IPS-NIHi7 (cell line): ENCODE measurements at regions not wholly inside any gene's neighbourhood (a gene's known extent, or its start where the extent isn't known, plus 50 kb on each side); places are given as distances from the start of the nearest gene placed in this dataset.

Experiments used
- DNase-seq: peaks from one replicate; pipeline ENCODE4 v3.0.0; 2012; ENCODE audit warnings: mixed read lengths; ENCODE audit errors: extremely low spot score

DNA sequence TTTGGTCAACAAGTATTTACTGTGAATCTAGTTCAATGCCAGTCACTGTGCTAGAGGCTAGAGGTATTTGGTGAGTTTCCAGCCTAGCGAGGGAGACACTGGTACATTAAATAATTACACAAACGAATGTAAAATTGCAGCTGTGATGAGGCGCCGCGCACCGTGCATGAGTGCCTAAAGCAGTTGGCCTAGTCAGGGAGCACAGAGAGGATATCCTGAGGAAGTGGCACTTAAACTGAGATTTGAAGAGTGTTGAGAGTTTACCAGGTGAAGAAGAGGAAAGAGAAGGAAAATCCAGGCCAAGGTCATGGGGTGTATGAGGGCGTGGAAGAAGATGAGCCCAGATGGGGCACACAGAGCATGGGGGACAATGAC is 157.6 kb upstream of the NDUFV2 start:
- no peak for DNase-seq

DNA sequence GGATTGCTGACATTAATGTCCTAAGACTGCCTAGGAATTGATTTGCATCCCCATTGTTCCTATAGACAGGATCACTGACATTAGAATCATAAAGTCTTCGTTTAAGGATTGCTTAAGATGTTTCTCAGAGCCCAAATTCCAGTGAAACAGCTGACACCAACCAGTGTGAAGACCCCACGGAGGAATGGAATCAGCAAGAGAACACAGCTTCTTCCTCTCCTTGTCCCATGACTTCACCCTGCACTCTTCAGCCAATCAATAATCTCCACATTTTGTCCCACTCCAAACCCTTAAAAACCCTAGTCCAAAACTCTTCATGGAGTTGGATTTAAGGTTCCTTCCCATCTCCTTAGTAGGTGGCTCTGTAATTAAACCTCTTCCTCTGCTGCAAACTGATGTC is 157.0 kb upstream of the NDUFV2 start:
- DNase-seq = no peak

DNA sequence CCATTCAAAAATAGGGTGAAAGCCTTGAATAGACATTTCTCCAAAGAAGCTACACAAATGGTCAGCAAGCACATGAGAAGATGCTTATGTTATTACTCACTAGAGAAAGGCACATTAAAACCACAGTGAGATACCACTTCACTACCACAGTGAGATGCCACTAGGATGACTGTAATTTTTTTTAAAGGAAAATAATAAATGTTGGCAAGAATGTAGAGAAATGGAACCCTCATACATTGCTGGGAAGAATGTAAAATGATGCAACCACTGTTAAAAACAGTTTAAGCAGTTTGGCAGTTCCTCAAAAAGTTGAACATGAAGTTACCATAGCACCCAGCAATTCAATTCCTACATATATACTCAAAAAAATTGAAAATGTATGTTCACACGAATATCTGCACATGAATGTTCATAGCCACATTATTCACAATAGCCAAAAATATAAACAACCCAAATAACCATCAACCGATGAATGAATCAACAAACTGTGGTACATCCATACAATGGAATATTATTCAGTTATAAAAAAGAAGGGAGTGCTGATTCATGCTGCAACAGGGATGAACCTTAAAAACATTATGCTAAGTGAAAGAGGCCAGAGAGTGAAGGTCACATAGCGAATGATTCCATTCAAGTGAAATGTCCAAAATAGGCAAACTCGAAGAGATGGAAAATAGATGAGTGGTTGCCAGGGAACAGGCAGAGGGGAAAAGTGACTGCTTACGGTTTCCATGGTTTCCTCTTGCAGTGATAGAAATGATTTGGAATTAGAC is 156.2 kb upstream of the NDUFV2 start:
- DNase-seq = no peak

DNA sequence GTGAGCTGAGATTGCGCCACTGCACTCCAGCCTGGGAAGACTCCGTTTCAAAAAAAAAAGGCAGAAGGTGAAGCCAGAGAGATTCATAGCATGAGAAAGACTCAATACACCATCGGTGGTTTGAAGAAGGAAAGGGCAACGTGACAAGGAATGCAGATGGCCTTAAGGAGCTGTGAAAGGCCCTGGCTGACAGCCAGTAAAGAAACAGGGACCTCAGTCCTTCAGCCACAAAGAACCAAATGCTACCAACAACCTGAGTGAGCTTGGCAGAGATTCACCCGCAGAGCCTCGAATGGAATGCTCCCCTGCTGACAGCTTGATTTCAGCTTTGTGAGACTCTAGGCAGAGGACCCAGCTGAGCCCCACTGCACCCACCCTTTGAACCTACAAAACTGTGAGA is 154.9 kb upstream of the NDUFV2 start:
- DNase-seq = no peak

DNA sequence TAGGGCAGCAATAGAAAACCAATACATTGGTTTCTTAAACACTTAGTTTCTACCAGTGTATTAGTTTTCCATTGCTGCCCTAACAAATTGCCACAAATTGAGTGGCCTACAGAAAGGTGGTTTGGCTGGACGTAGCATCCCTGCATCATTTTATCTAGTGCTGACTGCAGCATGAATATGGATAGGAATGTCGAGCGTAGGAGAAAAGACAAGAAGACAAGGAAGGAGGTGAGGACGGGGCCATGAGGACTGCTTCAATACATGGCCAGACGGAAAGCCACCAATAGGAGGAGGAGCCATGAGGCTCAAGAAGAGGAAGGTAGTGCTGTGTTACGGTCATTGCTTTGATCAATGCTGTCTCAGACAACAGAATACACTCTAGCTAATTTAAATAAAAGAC is 154.5 kb upstream of the NDUFV2 start:
- no peak for DNase-seq

DNA sequence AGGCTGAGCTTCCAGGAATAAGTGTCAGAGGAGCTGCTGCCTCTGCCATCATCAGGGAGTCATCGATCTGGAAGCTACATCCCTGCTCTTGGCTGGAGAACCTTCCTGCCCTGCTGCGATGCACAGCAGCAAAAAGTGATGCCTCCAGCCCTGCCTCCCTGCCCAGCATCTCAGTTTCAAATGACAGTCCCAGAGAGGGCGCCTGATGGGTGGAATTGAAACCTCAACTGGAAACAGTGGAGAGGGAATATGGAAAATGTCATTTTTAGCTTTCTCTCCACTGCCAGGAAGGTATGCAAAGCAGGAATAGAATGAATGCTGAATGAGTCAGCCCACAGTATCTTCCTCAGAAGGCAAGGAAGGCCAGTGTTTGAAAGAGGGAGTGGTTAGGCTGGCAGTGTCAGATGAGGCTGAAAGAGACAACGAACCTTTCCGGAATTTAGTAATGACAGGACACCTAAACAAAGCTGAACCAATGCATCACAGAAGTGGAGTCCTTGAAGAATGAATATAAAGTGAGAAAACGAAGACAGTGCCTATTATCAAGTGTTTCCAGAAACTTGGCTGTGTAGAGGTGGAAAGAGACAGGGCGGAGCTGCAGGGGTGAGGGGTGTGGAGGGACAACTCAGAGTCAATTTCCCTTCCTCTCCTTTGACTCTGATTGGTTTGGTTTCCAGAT is 153.9 kb upstream of the NDUFV2 start:
- peak; percentile 49 for DNase-seq

DNA sequence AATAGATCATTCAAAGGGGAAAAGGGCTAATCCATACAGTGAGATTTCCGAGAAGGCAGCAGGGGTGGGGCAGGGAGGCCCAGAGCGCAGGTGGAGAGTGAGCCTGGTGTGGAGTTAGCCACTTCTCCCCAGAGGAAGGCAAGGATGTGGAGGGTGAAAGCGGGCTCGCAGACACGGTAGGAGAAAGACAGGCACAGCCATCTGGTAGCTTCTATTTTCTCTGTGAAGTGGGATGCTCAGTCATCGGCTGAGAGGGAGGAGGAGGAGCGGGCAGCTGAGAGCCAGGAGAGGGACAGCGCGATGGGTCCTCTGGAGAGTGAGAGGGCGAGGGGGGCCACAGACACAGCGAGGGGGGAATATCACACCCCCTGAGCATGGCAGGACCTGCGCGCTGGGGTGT is 153.3 kb upstream of the NDUFV2 start:
- no peak for DNase-seq

DNA sequence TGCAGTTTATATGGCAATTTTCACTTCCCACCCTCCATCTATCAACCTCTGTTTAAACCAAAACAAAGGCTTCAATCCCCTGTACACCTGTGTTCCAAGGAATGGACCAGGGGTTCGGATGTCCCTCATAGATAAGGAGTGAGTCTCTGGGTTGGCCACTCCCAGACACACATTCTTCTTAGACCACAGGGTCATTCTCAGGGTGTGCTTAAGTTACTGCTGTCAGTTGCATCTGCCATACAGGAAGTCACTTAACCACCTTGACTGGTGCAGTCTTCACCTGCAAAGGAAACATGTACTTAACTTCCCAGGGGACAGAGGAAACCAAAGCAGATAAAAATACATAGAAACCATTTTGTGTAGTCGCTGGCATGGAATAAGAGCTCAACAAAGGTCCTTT is 151.0 kb upstream of the NDUFV2 start:
- DNase-seq = no peak

DNA sequence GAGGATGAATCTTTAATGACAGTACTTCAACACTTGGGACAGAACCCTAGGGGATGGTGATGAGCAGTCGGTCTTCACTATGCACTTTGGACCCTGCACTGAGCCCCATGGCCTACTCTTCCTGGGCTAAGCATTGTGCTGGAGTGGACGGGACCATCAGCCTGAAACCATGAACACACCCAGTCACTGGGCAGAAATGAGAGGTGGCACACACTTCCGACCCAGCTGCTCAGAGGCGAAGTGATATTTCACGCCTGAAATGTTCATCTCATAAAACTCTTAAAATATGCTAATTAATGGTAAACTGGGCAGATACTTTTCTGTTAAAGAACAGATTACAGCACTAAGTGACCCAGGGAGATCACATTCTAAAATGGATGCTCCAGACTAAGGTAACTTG is 150.3 kb upstream of the NDUFV2 start:
- DNase-seq = no peak

DNA sequence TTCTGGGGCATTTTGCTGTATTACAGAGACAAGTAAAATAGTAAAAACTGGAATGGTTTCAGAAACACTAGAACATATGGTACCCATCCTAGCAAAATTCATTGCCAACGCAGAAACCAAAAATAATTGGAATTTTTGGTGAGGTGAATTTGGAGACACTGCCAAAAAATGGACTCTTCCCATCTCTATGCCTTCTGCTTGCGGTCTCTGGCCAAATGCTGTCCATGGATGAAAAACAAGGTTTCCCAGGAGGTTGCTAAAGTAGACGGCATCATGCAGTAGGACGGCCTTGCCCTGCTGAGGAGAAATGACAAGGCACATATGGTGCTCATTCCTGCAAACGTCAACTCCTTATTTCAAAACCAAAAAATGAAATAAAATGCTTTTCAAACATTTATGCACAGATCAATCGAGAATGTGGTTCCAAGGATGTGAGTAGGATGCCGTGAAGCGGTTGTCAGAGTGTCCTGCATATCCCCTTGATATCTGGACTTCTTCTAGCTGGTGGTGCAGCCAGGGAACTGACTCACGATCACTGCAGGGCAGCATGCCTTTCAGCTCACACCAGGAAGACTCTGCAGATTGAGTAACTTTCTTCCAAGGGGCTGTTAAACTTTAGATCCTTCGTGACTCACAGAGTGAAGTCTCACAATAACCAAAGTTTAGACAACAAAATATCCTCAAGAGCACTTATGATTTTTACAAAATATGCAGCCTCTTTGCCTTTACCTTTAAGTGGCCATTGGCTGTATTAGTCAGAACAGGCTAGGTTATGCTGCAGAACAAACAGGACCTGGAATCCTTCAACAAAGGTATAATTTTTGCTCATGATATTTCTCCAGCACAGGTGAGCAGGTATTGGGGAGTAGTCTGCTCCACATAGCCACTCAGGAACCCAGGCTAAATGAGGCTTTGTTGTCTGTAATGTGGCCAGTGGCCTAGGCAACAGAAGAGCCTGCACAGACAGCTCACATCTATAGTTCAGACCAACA is 149.4 kb upstream of the NDUFV2 start:
- DNase-seq = no peak

DNA sequence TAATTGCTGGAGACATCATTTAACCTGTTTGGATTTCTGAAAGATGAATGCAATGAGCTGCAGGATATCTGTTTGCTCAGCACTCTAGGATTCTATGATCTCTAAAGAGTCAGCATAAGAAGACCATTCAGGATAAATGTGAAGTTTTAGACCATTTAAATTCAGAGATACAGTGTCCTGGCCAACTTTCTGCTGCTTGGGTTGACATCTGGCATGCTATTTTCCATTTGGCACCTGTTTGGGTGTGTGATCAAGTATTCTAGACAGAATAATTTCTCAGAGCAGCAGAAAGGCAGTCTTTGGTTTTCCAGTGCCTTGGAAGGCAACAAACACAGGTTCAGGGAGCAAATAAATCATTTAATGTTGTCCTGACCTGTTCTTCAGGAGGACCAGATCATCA is 144.8 kb upstream of the NDUFV2 start:
- no peak for DNase-seq

DNA sequence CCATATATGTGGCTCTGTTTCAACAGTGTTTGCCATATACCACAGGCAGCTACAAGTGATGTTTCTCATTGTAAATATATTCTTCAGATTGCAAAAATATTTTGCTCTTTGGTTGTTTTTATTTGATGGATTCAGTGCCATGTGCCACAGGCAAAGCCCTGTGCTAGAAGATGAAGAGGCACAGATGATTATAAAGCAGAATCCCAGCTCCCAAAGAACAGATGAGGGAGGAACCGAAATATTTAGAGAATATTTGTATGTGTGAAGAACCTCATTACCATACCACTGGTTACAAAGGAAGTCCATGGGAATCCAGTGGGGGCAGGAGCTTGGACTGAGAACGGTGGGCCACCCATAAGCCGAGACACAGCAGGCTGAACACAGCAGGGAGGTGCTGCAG is 143.8 kb upstream of the NDUFV2 start:
- DNase-seq = no peak

DNA sequence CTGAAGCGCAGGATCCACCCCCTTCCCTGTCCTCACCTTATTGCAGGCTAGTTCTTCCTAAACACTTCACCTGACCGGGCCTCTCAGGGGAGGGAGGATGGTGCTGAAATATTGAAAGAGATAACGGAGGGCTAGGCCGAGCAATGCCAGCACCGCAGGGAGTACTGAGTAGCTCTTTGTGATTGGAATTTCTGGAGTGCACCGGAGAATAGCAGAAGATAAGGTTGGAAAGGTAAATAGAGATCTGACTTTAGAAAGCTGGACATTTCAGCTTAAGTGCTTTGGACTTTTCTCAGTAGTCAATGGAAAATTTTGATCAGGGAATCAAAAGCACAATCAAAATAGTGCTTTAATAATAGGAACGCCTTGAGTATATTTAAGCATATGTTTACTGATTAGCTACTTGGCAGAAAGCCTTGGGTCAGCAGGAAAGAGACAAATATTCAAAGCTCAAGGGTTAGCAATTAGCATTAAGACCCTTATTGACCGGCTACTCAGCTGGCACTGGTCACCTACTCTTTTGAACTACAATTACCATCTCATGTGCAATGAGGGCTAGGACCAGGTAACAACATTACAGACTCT is 142.9 kb upstream of the NDUFV2 start:
- DNase-seq = peak; percentile 51

DNA sequence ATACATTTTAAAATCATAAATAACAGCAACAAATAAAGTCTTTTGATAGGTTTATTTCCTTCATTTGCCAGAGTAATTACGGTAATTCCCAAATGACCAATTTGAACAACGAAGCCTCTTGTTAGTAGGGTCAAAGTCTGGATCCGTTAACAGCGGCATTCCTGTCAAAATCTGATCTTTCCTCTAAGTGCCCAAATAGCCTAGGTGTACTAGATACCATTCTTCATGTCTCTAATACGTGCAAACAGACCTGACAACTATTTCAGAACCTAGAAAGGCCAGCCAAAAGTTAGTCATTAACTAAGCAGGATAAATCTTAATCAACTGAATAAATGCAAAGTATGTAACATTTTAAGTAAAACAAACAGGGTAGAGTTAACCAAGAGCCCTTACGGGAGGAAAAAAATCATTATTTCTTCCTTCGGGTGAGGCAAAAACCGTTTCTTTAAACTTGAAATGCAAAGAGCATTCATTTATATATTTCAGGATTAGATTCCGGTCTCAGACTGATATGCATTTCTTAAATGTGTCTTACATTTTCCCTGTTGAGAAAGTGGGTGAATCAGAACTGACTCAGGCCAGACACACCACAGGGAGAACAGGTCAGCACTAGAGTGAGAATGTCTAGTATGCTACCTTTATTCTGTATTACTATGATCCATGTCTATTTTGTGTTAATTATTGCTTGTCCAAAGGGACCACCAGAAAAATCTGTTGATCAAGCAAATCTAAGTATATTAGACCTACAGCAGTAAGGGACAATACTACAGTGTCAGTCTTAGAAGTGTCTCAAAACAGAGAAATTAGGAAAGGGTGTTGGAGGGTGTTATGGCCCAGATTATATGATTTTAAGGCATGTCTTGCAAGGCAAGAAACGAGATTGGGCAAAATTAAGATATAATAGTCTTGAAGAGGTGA is 141.5 kb upstream of the NDUFV2 start:
- DNase-seq = no peak

DNA sequence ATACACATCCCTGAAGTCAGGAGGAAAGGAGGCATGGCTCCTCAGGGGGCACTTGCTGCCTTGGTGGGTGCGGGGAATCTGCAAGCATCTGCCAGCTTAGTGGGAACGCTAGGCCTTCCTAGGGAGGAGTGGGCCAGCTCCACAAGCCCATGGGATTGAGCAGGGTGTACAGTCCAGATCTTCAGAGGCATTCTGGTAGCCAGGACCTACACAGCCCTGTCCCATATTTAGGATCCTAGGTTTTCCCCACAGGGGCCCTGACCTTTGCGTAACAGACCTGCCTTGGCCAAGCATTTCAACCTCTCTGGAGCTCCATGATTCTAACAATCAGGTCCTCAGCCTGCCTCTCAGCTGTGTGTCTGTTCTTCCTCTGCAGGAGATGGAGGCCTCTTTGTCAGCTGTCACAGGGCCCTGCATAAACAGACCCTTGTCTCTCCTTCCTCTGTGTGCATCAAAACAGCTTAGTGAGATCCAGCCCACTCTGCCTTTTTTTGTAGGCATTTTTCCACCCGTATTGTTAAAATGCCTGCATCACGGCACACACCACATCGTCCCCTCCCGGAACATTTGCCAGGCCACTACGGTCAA is 140.2 kb upstream of the NDUFV2 start:
- DNase-seq = no peak

DNA sequence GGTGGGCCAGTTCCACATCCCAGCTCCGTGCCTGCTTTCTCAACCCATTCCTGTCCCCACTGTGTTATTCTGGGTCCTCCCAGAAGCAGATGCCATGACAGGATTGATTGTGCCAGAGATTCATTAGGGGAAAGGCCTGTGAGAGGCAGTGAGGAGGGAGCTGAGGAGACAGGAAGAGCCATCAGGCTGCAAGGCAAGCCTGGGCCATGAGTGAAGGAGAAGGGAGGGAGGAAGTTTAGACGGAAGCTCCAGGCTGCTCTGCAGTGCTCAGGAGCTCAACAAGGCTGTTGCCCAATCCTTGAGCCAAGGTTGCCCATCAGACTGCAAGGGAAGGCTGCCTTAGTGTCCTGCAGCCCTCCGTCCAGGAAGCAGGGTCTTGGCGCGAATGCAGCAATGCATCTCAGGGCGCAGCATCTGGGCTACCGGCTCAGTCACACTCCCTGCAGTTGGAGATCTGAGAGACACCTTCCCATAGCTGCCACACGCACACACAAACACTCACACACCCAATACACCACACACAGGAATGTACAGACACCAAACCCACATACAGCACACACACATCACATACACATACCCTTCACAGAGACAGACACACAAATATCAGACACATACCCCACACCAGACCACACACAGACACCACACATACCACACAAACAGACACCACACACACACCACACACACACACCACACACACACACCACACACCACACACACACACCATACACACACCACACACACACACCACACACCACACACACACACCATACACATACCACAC is 139.5 kb upstream of the NDUFV2 start:
- DNase-seq = no peak

DNA sequence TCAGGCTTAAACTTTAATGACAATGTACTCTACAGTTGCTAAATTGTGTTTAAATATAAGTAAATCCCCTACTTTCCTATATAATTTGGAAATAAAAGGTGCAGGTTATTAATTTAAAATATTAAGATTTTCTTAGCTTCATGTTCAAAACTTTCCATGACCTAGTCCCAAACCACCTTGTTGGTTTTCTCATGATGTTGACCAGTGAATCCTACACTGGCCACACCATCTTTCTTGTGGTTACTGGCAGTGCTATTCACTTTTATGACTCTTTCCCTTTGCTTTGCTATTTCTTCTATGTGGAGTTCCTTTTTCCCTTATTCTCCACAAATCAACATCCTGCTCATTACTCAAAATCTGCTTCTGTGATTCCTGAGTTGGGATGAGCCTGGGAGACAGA is 138.6 kb upstream of the NDUFV2 start:
- no peak for DNase-seq

DNA sequence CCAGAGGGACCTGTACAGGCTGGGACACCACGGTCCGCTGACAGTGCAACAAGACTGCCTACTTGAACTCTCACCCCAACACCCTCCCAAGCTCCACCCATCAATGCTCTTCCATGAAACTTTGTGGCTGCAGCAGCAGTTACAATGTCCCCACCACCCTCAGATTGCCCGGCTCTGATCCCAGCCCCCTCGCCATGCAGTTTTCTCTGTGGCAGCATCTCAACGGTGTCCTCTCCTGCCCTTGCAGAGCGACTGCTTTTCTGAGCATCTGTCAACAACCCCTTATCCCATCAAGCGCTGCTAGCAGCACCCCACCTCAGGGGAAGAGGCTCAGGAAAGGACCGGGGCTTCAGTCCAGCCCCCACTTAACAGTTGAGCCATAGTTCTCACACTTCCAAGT is 137.1 kb upstream of the NDUFV2 start:
- no peak for DNase-seq

DNA sequence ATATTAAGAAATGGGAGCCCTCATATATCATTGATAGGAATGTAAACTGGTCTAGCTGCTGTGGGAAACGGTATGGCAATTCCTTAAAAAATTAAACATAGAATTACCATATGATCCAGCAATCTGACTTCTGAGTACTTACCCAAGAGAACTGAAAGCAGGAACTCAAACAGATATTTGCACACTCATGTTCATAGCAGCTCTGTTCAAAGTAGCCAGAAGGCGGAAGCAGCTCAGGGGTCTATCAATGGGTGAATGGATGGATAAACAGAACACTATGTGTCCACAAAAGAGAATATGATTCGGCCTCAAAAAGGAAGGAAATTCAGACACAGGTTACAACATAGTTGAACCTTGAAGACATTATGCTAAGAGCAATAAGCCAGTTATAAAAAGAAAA is 135.7 kb upstream of the NDUFV2 start:
- no peak for DNase-seq

DNA sequence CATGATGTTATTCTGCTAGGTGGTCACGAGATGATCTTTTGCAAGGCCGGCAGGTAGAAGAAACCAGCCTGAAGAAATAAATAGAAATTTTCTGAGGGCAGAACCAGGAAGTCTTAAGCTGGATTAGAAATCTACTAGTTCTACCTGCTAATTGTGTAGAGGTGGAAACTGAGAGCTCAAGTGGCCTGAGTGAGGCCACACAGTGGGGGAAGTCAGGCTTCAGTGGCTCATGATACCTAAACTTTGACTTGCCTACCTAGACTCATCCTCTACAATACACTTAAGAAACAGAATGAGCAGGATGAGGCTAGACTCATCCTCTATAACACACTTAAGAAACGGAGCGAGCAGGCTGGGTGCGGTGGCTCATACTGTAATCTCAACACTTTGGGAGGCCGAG is 134.9 kb upstream of the NDUFV2 start:
- DNase-seq = no peak
